LNCaP clone FGC (cell line): ENCODE measurements at regions not wholly inside any gene's neighbourhood (a gene's known extent, or its start where the extent isn't known, plus 50 kb on each side); places are given as distances from the start of the nearest gene placed in this dataset.

ENCODE experiments used
- DNase-seq: peaks from one replicate; pipeline ENCODE4 v3.0.0-alpha.2; 2011; ENCODE audit warnings: low read depth
- H3K4me3 ChIP-seq: 2 replicates; pipeline ENCODE4 v1.5.1; 2011; ENCODE audit warnings: mild to moderate bottlenecking, low read depth, low read length, control low read depth
- CTCF ChIP-seq: IDR thresholded peaks from 2 replicates; pipeline ENCODE4 v1.5.1; 2012; ENCODE audit warnings: mild to moderate bottlenecking; ENCODE audit not compliant: control insufficient read depth, insufficient read depth; ENCODE audit errors: extremely low read depth

- H3K4me3 ChIP-seq = no peak overlapping the region
- no peak for TF ChIP-seq CTCF
- DNase-seq = no peak
Measured at GRCh38 chr16:85194307-85195270, 82.3 kb upstream of the CIBAR2 start.

- no peak overlapping the region for H3K4me3 ChIP-seq
- DNase-seq = no peak
- no peak for TF ChIP-seq CTCF
Measured at GRCh38 chr16:85195271-85195647, 83.0 kb upstream of the CIBAR2 start.

GRCh38 chr16:85195900-85196772 is 83.9 kb upstream of the CIBAR2 start:
- no peak for TF ChIP-seq CTCF
- H3K4me3 ChIP-seq = no peak overlapping the region
- no peak for DNase-seq

- no peak for DNase-seq
- TF ChIP-seq CTCF = no peak
- no peak overlapping the region for H3K4me3 ChIP-seq
Measured at GRCh38 chr16:85196976-85197375, 84.7 kb upstream of the CIBAR2 start.

GRCh38 chr16:85197611-85198566 is 85.6 kb upstream of the CIBAR2 start:
- no peak overlapping the region for H3K4me3 ChIP-seq
- no peak for DNase-seq
- no peak for TF ChIP-seq CTCF

GRCh38 chr16:85199069-85199725 is 86.9 kb upstream of the CIBAR2 start:
- no peak for DNase-seq
- H3K4me3 ChIP-seq = no peak overlapping the region
- no peak for TF ChIP-seq CTCF
